Endodermal cell (in vitro differentiated cells): ENCODE measurements at regions not wholly inside any gene's neighbourhood (a gene's known extent, or its start where the extent isn't known, plus 50 kb on each side); places are given as distances from the start of the nearest gene placed in this dataset.

Experiments used
- DNase-seq: peaks from one replicate; pipeline ENCODE4 v3.0.0-alpha.2; 2017
- H3K27ac ChIP-seq: 2 replicates; pipeline ENCODE4 v1.5.1; 2013; ENCODE audit warnings: mild to moderate bottlenecking, low read depth, low read length, moderate library complexity
- H3K27me3 ChIP-seq: 2 replicates; pipeline ENCODE4 v1.6.1; 2013; ENCODE audit warnings: mild to moderate bottlenecking, low read length, moderate library complexity; ENCODE audit not compliant: insufficient read depth, control insufficient read depth, poor library complexity, severe bottlenecking
- H3K36me3 ChIP-seq: 2 replicates; pipeline ENCODE4 v1.7.0; 2013; ENCODE audit warnings: mild to moderate bottlenecking, low read length, moderate library complexity; ENCODE audit not compliant: control insufficient read depth, insufficient read depth
- H3K4me1 ChIP-seq: one replicate; pipeline ENCODE4 v1.7.0; 2013; ENCODE audit warnings: low read length; ENCODE audit not compliant: control insufficient read depth, insufficient read depth
- H3K4me3 ChIP-seq: 2 replicates; pipeline ENCODE4 v1.5.1; 2013; ENCODE audit warnings: mild to moderate bottlenecking, low read length, moderate library complexity
- H3K9ac ChIP-seq: 2 replicates; pipeline ENCODE4 v1.6.1; 2013; ENCODE audit warnings: mild to moderate bottlenecking, low read length, moderate library complexity; ENCODE audit not compliant: poor library complexity, severe bottlenecking; ENCODE audit errors: extremely low read depth
- H3K9me3 ChIP-seq: 2 replicates; pipeline ENCODE4 v1.6.1; 2013; ENCODE audit warnings: mild to moderate bottlenecking, low read length, moderate library complexity; ENCODE audit not compliant: control insufficient read depth
- H3K27ac Mint-ChIP-seq: 2 replicates; pipeline ENCODE4 v1.8.0; 2020; ENCODE audit warnings: mixed read lengths
- H3K27me3 Mint-ChIP-seq: 2 replicates; pipeline ENCODE4 v1.8.0; 2021; ENCODE audit warnings: mild to moderate bottlenecking, mixed read lengths; ENCODE audit not compliant: insufficient read depth
- H3K36me3 Mint-ChIP-seq: 2 replicates; pipeline ENCODE4 v1.8.0; 2020; ENCODE audit warnings: low read depth, mixed read lengths
- H3K4me1 Mint-ChIP-seq: 2 replicates; pipeline ENCODE4 v1.8.0; 2020; ENCODE audit warnings: mixed read lengths
- H3K4me3 Mint-ChIP-seq: 2 replicates; pipeline ENCODE4 v1.8.0; 2020; ENCODE audit warnings: mild to moderate bottlenecking, moderate library complexity, mixed read lengths
- H3K9me3 Mint-ChIP-seq: 2 replicates; pipeline ENCODE4 v1.8.0; 2020; ENCODE audit warnings: mild to moderate bottlenecking, mixed read lengths
- CTCF ChIP-seq: fragments of 200-600 bp; sonication (generic); conservative IDR thresholded peaks from 2 replicates; pipeline ENCODE4 v1.5.0; 2021; ENCODE audit warnings: antibody characterized with exemption, mild to moderate bottlenecking
- WGBS, 2 experiments: methylation state at CpG; one replicate each; pipeline versions ENCODE4 v1.1.5 to v1.1.7; 2013; ENCODE audit warnings: missing lambda C conversion rate in 2 of 2, mixed read lengths in 1 of 2; ENCODE audit not compliant: insufficient coverage in 1 of 2, insufficient read length in 1 of 2; 5-methylcytosine and 5-hydroxymethylcytosine counted together

GRCh38 chr20:52098186-52098585 is 93.4 kb downstream of the ZFP64 start:
- no peak for DNase-seq
- WGBS, 2 experiments = 87 to 91% methylated on average over 4 to 6 of the region's 6 CpGs
- Mint-ChIP-seq H3K36me3 (peaks cover 18% of the 10 kb centered on the region), H3K27ac (no peak overlapping the region), H3K4me1 (peaks cover 13% of the 10 kb centered on the region), H3K9me3 (no peaks in the 10 kb centered on the region), H3K4me3 (no peak overlapping the region), H3K27me3 (peaks cover 45% of the 10 kb centered on the region)
- H3K36me3 ChIP-seq = peaks cover 5% of the 10 kb centered on the region
- no peak for TF ChIP-seq CTCF
- no peaks in the 10 kb centered on the region for H3K4me1 ChIP-seq
- no peak overlapping the region for H3K4me3 ChIP-seq
- H3K27me3 ChIP-seq = peaks cover 34% of the 10 kb centered on the region
- no peak overlapping the region for H3K27ac ChIP-seq
- no peaks in the 10 kb centered on the region for H3K9me3 ChIP-seq
- H3K9ac ChIP-seq = no peak overlapping the region

GRCh38 chr20:52096117-52096516 is 95.5 kb downstream of the ZFP64 start:
- 93 to 97% methylated on average over 6 of the region's 6 CpGs for WGBS, 2 experiments
- peaks cover 3% of the 10 kb centered on the region for H3K4me1 Mint-ChIP-seq
- no peak overlapping the region for H3K27ac ChIP-seq
- H3K36me3 Mint-ChIP-seq = peaks cover 18% of the 10 kb centered on the region
- no peak overlapping the region for H3K27ac Mint-ChIP-seq
- H3K9me3 Mint-ChIP-seq = no peaks in the 10 kb centered on the region
- no peak overlapping the region for H3K4me3 ChIP-seq
- peaks cover 25% of the 10 kb centered on the region for H3K27me3 Mint-ChIP-seq
- no peak for TF ChIP-seq CTCF
- H3K9ac ChIP-seq = no peak overlapping the region
- H3K36me3 ChIP-seq = peaks cover 5% of the 10 kb centered on the region
- no peak overlapping the region for H3K4me3 Mint-ChIP-seq
- no peaks in the 10 kb centered on the region for H3K4me1 ChIP-seq
- H3K9me3 ChIP-seq = no peaks in the 10 kb centered on the region
- DNase-seq = no peak
- H3K27me3 ChIP-seq = peaks cover 14% of the 10 kb centered on the region

GRCh38 chr20:52094693-52095092 is 96.9 kb downstream of the ZFP64 start:
- Mint-ChIP-seq H3K36me3 (peaks cover 18% of the 10 kb centered on the region), H3K4me1 (peaks cover 3% of the 10 kb centered on the region), H3K27me3 (peaks cover 12% of the 10 kb centered on the region), H3K27ac (no peak overlapping the region), H3K9me3 (no peaks in the 10 kb centered on the region), H3K4me3 (no peak overlapping the region)
- no peaks in the 10 kb centered on the region for H3K9me3 ChIP-seq
- peaks cover 6% of the 10 kb centered on the region for H3K27me3 ChIP-seq
- H3K4me1 ChIP-seq = no peaks in the 10 kb centered on the region
- peaks cover 5% of the 10 kb centered on the region for H3K36me3 ChIP-seq
- H3K4me3 ChIP-seq = no peak overlapping the region
- H3K27ac ChIP-seq = no peak overlapping the region
- DNase-seq = no peak
- H3K9ac ChIP-seq = no peak overlapping the region
- TF ChIP-seq CTCF = no peak
- WGBS, 2 experiments = 44 to 77% methylated on average over 1 to 2 of the region's 2 CpGs
